Fibroblast of skin of abdomen (primary cell): ENCODE measurements at regions not wholly inside any gene's neighbourhood (a gene's known extent, or its start where the extent isn't known, plus 50 kb on each side); places are given as distances from the start of the nearest gene placed in this dataset.

Experiments used
- DNase-seq: peaks from one replicate; pipeline ENCODE4 v3.0.0-alpha.2; 2013

- no peak for DNase-seq
These were observed 454.4 kb downstream of the C4orf33 start for GRCh38 chr4:129550281-129550785.

GRCh38 chr4:129561280-129561679, 465.3 kb downstream of the C4orf33 start:
- DNase-seq: no peak

GRCh38 chr4:129561886-129562671, 466.1 kb downstream of the C4orf33 start:
- peak; percentile 35 for DNase-seq

- DNase-seq: no peak
These were observed 469.3 kb downstream of the C4orf33 start for GRCh38 chr4:129565214-129565613.

- DNase-seq: no peak
These were observed 474.4 kb downstream of the C4orf33 start for GRCh38 chr4:129570326-129570725.

GRCh38 chr4:129578336-129578735, 482.4 kb downstream of the C4orf33 start:
- DNase-seq: no peak

- no peak for DNase-seq
These were observed 485.4 kb downstream of the C4orf33 start for GRCh38 chr4:129581305-129581704.

GRCh38 chr4:129583868-129584267, 487.9 kb downstream of the C4orf33 start:
- peak; percentile 76 for DNase-seq

- no peak for DNase-seq
These were observed 502.6 kb downstream of the C4orf33 start for GRCh38 chr4:129598582-129598981.

GRCh38 chr4:129600898-129601297, 504.9 kb downstream of the C4orf33 start:
- DNase-seq: no peak

- no peak for DNase-seq
These were observed 506.5 kb downstream of the C4orf33 start for GRCh38 chr4:129602447-129602846.

GRCh38 chr4:129603241-129603931, 507.4 kb downstream of the C4orf33 start:
- no peak for DNase-seq

GRCh38 chr4:129604632-129605255, 508.8 kb downstream of the C4orf33 start:
- DNase-seq: no peak

- no peak for DNase-seq
These were observed 518.7 kb downstream of the C4orf33 start for GRCh38 chr4:129614611-129615010.

GRCh38 chr4:129622566-129622965, 526.6 kb downstream of the C4orf33 start:
- no peak for DNase-seq

GRCh38 chr4:129623233-129623875, 527.4 kb downstream of the C4orf33 start:
- no peak for DNase-seq

- peak; percentile 16 for DNase-seq
These were observed 545.2 kb downstream of the C4orf33 start for GRCh38 chr4:129641179-129641578.

GRCh38 chr4:129645461-129645860, 549.5 kb downstream of the C4orf33 start:
- no peak for DNase-seq

- DNase-seq: no peak
These were observed 572.1 kb downstream of the C4orf33 start for GRCh38 chr4:129668092-129668491.

- no peak for DNase-seq
These were observed 577.0 kb downstream of the C4orf33 start for GRCh38 chr4:129672941-129673340.

GRCh38 chr4:129675036-129675435, 579.1 kb downstream of the C4orf33 start:
- no peak for DNase-seq

GRCh38 chr4:129676934-129677333, 581.0 kb downstream of the C4orf33 start:
- no peak for DNase-seq

GRCh38 chr4:129682586-129682985, 586.6 kb downstream of the C4orf33 start:
- DNase-seq: no peak
